SK-N-SH (cell line): ENCODE measurements at regions not wholly inside any gene's neighbourhood (a gene's known extent, or its start where the extent isn't known, plus 50 kb on each side); places are given as distances from the start of the nearest gene placed in this dataset.

Source experiments
- CTCF ChIP-seq: fragments of 200-600 bp; sonication (generic); IDR thresholded peaks from 2 replicates; pipeline ENCODE4 v1.6.1; 2017; ENCODE audit warnings: antibody characterized with exemption, mild to moderate bottlenecking, moderate library complexity
- POLR2AphosphoS5 ChIP-seq: IDR thresholded peaks from 2 replicates; pipeline ENCODE4 v1.6.1; 2012; ENCODE audit warnings: low read depth, low read length
- REST ChIP-seq: IDR thresholded peaks from 2 replicates; pipeline ENCODE4 v1.6.1; 2012; ENCODE audit warnings: mild to moderate bottlenecking, low read depth, low read length, moderate library complexity
- USF2 ChIP-seq: fragments of 150-350 bp; IDR thresholded peaks from 2 replicates; pipeline ENCODE4 v1.6.1; 2017; ENCODE audit warnings: antibody characterized with exemption, low read length, low read depth, borderline replicate concordance

GRCh38 chr13:103224804-103225203 lies 158.6 kb upstream of the SLC10A2 start:
- TF ChIP-seq REST (no peak), POLR2AphosphoS5 (no peak), USF2 (no peak), CTCF (no peak)
